Erythroblast (primary cell): ENCODE measurements at regions not wholly inside any gene's neighbourhood (a gene's known extent, or its start where the extent isn't known, plus 50 kb on each side); places are given as distances from the start of the nearest gene placed in this dataset.
"Not testable (repeated sequence)": the region's sequence is repeated elsewhere in the genome, so short reads cannot be mapped to it uniquely, and the experiment has no call there.

Experiments
- DNase-seq, 2 experiments: peaks; one replicate each; lab custom pipeline; 2025; lab: John Stamatoyannopoulos, UW
- GATA1 ChIP-seq: IDR thresholded peaks from 2 replicates; pipeline ENCODE4 v1.6.1; 2011; ENCODE audit warnings: low read depth, mild to moderate bottlenecking, control low read depth, low read length, moderate library complexity
- POLR2A ChIP-seq: IDR thresholded peaks from 2 replicates; pipeline ENCODE4 v1.6.1; 2011; ENCODE audit warnings: mild to moderate bottlenecking, low read length

DNA sequence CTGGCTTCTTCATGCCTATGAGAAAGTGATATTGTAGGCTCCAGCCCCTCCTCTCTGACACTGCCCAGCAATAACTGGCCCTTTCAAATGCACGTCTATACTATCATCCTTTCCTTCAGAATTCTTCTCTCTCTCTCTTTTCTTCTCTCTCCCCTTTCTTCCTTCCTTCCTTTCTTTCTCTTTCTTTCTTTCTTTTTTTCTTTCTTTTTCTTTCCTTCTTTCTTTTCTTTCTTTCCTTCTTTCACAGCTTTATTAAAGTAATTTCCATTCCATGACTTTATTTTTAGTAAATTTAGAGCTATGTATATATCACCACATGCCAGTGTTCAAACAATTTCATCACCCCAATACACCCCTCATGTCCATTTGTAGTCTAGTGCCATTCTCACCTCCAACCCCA lies 302.1 kb downstream of the RPAP3 start:
- no peak for DNase-seq
- TF ChIP-seq POLR2A, result no peak
- TF ChIP-seq GATA1, result no peak

DNA sequence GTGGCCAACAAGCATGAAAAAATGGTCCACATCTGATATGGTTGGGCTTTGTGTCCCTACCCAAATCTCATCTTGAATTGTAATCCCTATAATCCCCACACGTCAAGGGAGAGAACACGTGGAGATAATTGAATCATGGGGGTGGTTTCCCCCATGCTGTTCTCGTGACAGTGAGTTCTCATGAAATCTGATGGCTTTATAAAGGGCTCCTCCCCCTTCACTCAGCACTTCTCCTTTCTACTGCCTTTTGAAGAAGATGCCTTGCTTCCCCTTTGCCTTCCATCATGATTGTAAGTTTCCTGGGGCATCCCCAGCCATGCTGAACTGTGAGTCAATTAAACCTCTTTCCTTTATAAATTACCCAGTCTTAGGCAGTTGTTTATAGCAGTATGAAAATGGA lies 304.6 kb downstream of the RPAP3 start:
- not testable (repeated sequence) for DNase-seq

DNA sequence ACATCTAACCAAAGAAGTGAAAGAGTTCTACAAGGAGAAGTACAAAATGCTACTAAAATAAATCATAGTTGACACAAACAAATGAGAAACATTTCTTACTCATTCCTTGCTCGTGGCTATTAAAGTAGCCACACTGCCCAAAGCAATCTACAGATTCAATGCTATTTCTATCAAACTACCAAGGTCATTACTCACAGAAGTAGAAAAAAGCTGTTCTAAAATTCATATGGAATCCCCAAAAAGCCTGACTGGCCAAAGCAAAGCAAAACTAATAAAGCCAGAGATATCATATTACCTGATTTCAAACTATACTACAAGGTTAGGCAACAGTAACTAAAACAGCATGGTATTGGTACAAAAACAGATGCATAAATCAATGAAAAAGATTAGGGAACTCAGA lies 305.6 kb downstream of the RPAP3 start:
- no peak for TF ChIP-seq GATA1
- TF ChIP-seq POLR2A, result no peak
- no peak for DNase-seq

DNA sequence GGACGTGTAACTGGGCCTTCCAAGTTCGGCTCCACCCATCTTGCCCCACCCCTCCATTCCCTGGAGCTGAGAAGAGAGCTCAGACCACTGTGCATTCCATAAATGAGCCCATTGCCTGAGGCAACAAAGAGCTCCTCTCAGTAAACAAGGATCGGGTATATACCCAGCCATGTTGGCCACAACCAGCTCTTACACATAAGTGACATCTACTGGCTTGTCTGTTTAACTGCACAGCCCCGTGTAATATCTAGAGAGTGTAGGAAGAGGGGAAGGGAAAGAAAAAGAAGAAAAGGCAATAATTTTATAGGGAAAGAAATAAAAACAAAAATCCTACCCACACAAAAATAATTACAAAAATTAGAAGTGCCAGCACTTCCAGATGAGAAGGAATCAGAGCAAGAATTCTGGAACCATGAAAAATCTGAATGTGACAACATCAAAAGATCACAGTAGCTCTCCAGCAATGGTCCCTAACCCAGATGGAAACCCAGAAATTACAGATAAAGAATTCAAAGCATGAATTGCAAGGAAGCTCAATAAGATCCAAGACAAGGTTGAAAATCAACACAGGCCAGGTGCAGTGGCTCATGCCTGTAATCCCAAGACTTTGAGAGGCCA lies 308.1 kb downstream of the RPAP3 start:
- TF ChIP-seq POLR2A (no peak), GATA1 (no peak)

DNA sequence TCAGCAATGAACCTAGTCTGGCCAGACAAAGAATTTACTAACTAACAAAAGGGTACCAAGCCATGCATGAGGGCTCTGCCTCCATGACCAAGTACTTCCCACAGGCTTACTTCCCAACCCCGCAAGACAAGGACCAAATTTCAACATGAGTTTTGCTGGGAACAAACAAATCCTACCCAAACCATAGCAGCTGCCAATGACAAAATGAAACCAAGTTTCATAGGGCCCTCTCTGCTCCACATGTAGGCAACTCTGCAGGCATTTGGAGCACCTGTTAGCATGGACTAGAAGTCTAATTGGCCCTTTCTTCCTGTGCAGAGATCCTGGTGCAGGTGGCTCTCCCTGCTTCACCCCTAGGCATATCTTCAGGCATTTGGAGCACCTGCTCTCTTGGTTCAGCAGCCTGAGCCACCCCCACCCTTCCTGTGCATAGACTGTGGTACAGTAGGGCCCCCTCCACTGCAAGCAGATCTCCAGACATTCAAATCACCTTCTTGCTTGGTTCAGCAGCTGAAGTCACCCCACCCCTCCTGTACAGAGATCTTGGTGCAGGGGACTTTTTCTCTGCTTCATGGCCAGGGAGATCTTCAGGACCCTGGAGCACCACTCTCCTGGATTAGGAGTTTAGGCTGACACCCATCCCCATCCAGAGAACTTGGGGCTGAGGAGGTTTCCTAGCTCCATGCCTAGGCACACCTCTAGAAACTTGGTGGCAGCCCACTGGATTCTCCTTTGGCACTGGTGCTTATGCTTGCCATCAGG lies 308.7 kb downstream of the RPAP3 start:
- DNase-seq, result no peak
- TF ChIP-seq POLR2A, result no peak
- TF ChIP-seq GATA1, result no peak

More for the DNA sequence above, 308.1 kb downstream of the RPAP3 start:
- peak; percentile 35 to 44 for DNase-seq

DNA sequence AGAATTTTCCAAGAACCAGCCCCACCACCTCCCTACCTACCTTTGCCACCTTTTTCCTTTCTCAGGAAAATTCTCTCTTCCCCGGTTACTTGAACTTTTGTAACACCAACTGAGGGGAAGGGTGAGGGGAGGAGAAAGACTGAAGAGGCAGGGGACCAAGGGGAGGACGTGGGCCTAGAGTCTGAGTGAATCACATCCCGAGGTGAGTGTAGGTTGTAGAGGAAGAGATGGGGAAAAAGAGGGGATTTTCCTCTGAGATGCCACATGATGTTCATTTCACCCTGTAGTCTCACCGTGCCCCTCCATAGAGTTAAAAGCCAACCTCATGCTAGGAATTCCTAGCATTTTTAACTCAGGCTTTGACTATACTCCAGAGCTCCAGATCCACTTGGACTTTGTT lies 311.8 kb downstream of the RPAP3 start:
- no peak for TF ChIP-seq POLR2A
- TF ChIP-seq GATA1, result no peak
- DNase-seq, result no peak

DNA sequence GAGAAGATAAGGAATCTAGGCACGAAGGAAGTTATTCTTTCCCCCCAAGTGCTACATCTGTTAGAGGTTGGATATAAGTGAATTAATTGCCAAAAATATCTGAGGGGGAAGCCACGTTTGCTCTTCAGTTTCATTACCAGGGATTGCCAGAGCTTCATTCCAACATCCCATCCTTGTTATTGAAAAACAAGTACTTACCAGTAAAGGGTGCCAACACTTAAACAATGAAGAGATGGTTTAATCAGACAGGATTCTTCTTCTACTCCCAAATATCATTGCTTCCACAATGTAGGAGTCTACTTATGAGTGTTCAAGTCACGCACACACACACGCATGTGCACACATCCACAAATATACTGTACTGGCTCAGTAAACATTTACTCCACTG lies 312.4 kb downstream of the RPAP3 start:
- no peak for DNase-seq
- TF ChIP-seq GATA1 (no peak), POLR2A (no peak)

DNA sequence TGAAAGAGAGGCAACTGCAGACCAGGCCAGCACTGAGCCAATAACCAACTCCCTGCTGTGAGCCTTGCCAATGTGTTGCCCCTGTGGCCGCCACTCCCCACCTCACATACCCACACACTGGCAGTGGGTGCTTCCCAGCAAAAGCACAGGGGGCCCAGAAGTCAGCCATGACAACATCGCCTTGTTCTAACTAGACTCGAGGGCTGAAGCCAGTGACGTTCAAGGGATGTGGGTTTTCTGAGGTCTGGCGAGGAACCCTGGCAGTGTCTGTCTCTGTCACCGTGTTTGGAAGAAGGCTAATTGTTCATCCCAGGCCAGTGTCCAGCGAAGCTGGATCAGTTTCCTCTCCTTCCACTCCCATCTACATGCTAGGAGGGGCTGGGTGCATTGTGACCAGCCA lies 311.8 kb upstream of the AMIGO2 start:
- no peak for DNase-seq
- TF ChIP-seq POLR2A (no peak), GATA1 (no peak)

DNA sequence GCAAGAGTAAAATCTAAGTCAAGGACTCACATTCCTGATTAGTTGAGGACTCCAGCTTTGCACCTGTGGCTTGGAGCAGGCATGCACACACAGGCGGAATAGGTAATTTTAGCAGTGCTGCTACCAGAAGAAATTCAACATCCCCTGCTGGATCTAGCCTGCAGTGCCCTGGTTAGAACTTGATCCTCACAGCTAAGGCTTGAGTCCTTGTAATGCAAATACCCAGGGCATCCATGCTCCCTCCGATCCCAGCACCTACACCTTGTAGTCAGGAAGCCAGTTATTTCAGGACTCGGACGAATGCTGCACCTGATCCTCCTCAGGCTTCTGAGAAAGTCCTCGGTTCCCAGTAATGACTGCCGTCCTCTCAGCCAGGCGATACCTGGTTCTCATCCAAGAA lies 309.0 kb upstream of the AMIGO2 start:
- DNase-seq, result no peak
- TF ChIP-seq POLR2A, result no peak
- no peak for TF ChIP-seq GATA1

DNA sequence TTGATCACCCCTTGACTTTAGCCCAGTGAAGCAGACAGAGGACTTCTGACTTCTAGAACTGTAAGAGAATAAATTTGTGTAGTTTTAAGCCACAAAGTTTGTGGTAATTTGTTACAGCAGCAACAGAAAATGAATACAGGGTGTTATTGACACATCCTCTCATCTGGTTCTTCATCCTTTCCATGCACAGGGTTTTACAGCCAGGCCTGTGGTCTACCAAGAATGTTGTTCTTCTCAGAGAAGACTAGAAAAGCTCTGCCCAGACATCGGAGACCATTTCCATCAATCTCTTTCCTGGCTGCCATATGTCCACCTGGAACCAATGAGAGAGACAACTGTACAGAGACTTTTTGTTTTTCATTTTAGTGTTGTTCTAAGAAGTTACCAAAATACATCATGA lies 308.2 kb upstream of the AMIGO2 start:
- no peak for TF ChIP-seq GATA1
- no peak for TF ChIP-seq POLR2A
- no peak for DNase-seq

DNA sequence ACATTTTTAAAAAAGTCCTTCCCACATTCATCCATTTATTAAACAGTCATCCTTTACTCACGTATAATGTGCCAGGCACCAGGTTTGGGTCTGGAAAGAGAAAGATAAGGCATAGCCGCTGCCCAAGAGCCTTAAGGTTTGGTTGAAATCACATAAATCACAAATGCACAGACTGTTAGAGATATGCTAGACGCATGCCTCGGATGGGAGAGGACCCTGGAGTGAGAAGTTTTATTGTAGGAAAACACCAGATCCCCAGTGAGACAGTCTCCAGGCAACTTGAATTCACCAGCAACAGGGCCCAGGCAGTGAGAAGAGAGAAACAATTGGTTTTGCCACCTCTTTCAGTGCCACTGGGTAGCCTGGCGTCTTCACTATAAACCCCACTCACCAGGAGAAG lies 305.9 kb upstream of the AMIGO2 start:
- no peak for TF ChIP-seq GATA1
- no peak for TF ChIP-seq POLR2A
- DNase-seq, result no peak

DNA sequence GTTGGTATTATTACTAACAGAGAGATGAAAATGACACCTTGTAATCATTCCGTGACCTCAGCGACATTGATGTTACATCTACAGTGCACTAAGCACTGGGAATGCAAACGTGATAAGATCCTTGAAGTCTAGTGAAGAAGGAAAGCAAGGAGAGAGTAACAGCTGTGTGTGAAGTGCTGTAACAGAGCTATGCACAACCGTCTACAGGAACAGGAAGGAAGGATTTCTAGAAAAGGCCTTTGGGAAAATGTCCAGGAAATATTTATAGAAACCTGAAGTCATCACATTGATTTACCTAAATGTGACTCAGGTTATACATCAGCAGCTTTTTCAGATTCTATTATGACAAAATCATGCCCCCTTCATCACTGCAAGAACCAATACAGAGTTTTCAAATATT lies 304.2 kb upstream of the AMIGO2 start:
- TF ChIP-seq POLR2A (no peak), GATA1 (no peak)
- DNase-seq, result no peak

DNA sequence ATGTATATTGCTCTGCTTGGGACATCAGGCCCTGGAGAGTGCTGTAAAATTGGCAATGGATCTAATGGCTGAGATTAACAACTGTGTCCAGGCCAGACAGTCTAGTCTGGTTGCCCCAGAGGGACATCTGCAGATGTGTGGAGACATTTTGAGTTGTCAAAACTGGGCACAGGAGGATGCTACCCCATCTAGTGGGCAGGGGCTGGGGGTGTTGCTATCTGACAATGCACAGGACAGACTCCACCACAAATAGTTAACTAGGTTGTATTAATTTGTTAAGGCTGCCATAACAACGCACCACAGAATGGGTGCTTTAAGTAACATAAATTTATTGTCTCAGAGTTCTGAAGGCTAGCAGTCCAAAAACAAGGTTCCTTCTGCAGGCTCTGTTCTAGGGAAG lies 302.5 kb upstream of the AMIGO2 start:
- TF ChIP-seq POLR2A, result no peak
- TF ChIP-seq GATA1, result no peak
- peak; percentile 6 to 13 for DNase-seq

DNA sequence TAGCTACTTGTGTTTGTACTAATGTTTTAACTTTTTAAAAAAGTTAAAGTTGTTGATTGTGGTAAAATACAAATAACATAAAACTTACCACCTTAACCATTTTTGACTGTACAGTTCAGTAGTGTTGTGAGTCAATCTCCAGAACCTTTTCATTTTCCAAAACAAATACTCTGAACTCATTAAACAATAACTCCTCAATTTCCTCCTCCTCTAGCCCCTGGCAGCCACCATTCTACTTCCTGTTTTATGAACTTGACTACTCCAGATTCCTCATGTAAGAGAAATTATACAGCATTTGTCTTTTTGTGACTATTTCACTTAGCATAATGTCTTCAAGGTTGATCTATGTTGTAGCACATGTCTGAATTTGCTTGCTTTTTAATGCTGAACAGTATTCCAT lies 299.1 kb upstream of the AMIGO2 start:
- TF ChIP-seq POLR2A (no peak), GATA1 (no peak)
- DNase-seq, result no peak

DNA sequence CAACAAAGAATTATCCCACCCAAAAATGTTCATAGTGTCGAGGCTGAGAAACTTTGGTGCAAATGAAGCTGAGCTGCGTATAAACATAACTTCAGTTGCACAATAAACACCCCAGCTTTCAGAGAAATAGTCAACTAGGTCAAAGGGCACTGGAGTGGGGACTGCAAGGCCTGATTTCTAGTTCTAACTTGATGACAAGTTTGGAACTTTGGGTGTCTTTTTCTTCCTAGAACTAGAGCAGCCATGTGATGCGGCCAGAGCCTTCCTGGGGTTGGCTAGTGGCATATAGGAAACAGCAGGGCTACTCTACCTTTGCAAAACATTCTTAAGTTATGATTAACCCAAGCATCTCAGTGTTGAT lies 298.4 kb upstream of the AMIGO2 start:
- DNase-seq, result no peak
- TF ChIP-seq POLR2A, result no peak
- TF ChIP-seq GATA1, result no peak
